ENCODE measurements at regions not wholly inside any gene's neighbourhood (a gene's known extent, or its start where the extent isn't known, plus 50 kb on each side); places are given as distances from the start of the nearest gene placed in this dataset.

DNA sequence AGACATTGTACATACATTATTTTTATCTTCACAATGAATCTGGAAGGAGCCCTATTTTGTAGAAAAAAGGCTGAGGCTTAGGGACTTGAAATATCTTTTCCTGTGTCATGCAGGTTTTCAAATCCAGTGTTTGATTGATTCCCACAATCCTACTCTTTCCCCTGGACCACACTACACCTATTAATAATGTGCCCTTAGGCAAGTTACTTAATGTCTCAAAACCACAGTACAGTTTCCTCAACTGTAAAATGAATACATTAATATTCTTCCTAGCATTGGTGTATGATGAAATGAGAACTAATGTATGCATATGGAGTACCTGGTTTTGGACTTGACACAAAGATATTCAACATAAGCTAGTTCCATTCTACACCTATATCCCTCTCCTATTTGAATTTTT lies 313.3 kb upstream of the SP8 start:
- TF ChIP-seq, protein P1, sequence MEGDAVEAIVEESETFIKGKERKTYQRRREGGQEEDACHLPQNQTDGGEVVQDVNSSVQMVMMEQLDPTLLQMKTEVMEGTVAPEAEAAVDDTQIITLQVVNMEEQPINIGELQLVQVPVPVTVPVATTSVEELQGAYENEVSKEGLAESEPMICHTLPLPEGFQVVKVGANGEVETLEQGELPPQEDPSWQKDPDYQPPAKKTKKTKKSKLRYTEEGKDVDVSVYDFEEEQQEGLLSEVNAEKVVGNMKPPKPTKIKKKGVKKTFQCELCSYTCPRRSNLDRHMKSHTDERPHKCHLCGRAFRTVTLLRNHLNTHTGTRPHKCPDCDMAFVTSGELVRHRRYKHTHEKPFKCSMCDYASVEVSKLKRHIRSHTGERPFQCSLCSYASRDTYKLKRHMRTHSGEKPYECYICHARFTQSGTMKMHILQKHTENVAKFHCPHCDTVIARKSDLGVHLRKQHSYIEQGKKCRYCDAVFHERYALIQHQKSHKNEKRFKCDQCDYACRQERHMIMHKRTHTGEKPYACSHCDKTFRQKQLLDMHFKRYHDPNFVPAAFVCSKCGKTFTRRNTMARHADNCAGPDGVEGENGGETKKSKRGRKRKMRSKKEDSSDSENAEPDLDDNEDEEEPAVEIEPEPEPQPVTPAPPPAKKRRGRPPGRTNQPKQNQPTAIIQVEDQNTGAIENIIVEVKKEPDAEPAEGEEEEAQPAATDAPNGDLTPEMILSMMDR (IDR thresholded peaks at IDR 0.05; ENCODE audit: partially characterized antibody, unreplicated experiment) = no peak
- H3K9me3 Mint-ChIP-seq (ENCODE audit: unreplicated experiment) = no peaks in the 10 kb centered on the region
- peaks cover 2% of the 10 kb centered on the region for H3K4me1 Mint-ChIP-seq (ENCODE audit: low read depth, unreplicated experiment)
- no peaks in the 10 kb centered on the region for H3K36me3 Mint-ChIP-seq (ENCODE audit: unreplicated experiment)
- H3K27ac Mint-ChIP-seq (ENCODE audit: unreplicated experiment) = no peak overlapping the region
- no peak for DNase-seq
- H3K4me3 Mint-ChIP-seq (ENCODE audit: unreplicated experiment) = no peak overlapping the region
- no peaks in the 10 kb centered on the region for H3K27me3 Mint-ChIP-seq (ENCODE audit: unreplicated experiment)

DNA sequence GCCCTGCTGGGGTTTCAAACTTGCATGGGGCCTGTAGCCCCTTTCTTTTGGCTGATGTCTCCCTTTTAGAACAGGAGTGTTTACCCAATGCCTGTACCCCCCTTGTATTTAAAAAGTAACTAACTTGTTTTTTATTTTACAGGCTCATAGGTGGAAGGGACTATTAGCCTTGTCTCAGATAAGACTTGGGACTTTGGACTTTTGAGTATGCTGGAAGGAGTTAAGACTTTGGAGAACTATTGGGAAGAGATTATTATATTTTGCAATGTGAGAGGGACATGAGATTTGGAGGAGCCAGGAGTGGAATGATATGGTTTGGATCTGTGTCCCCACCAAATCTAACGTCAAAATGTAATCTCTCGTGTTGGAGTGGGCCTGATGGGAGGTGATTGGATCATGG lies 314.9 kb upstream of the SP8 start:
- Mint-ChIP-seq H3K9me3 (ENCODE audit: unreplicated experiment) (no peaks in the 10 kb centered on the region), H3K27ac (ENCODE audit: unreplicated experiment) (no peak overlapping the region), H3K36me3 (ENCODE audit: unreplicated experiment) (no peaks in the 10 kb centered on the region), H3K4me3 (ENCODE audit: unreplicated experiment) (no peak overlapping the region), H3K4me1 (ENCODE audit: low read depth, unreplicated experiment) (no peaks in the 10 kb centered on the region), H3K27me3 (ENCODE audit: unreplicated experiment) (no peaks in the 10 kb centered on the region)
- no peak for DNase-seq
- TF ChIP-seq, protein P1 (IDR thresholded peaks at IDR 0.05; ENCODE audit: partially characterized antibody, unreplicated experiment) = no peak

DNA sequence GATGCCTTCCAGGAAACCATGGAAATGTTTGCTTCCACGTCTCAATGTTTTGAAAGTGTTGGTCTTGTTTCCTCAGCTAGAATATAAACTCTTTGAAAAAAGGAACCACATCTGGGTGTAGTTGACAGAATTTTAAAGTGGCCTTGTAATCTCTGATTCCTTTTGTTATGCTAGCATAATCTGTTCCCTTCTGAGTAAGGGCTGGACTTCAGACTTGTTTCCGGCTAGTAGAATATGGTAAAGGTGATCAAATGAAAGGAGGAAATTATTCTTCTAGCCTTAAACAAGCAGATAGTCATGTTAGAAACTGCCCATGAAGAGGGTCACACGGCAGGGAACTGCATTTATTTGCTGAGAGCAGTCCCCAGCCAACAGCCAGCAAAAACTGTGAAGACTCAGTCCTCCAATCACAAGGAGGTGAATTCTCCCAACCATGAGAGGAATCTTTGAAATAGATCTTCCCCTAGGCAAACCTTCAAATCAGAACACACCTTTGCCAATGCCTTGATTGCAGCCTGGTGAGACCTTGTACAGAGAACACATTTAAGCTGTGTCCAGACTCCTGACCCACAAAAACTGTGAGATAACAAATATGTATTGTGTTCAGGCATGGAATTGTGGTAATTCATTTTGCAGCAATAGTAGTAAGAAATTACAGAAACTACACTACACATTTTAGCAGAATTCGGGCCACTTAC lies 316.9 kb upstream of the SP8 start:
- DNase-seq = no peak
- no peak overlapping the region for H3K4me3 Mint-ChIP-seq (ENCODE audit: unreplicated experiment)
- H3K36me3 Mint-ChIP-seq (ENCODE audit: unreplicated experiment) = no peaks in the 10 kb centered on the region
- no peaks in the 10 kb centered on the region for H3K27me3 Mint-ChIP-seq (ENCODE audit: unreplicated experiment)
- no peaks in the 10 kb centered on the region for H3K9me3 Mint-ChIP-seq (ENCODE audit: unreplicated experiment)
- no peak overlapping the region for H3K27ac Mint-ChIP-seq (ENCODE audit: unreplicated experiment)
- TF ChIP-seq, protein P1 (IDR thresholded peaks at IDR 0.05; ENCODE audit: partially characterized antibody, unreplicated experiment) = no peak
- no peaks in the 10 kb centered on the region for H3K4me1 Mint-ChIP-seq (ENCODE audit: low read depth, unreplicated experiment)

DNA sequence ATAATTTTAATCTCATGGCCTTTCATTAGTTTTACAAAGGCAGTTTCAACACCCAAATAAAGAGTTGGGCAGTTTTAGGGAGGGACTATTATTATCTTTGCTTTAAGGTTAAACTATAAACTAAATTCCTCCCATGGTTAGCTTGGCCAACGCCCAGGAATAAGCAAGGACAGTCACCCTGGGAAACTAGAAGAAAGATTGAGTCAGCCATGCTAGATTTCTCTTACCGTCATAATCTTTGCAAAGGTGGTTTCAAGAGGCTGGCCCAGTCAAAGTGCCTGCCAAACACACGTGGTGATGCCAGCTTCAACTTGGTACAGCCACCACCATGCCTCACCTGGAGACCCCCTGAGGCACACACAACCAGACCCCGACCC lies 317.4 kb upstream of the SP8 start:
- Mint-ChIP-seq H3K36me3 (ENCODE audit: unreplicated experiment) (no peaks in the 10 kb centered on the region), H3K27me3 (ENCODE audit: unreplicated experiment) (no peaks in the 10 kb centered on the region)
- no peak for DNase-seq

DNA sequence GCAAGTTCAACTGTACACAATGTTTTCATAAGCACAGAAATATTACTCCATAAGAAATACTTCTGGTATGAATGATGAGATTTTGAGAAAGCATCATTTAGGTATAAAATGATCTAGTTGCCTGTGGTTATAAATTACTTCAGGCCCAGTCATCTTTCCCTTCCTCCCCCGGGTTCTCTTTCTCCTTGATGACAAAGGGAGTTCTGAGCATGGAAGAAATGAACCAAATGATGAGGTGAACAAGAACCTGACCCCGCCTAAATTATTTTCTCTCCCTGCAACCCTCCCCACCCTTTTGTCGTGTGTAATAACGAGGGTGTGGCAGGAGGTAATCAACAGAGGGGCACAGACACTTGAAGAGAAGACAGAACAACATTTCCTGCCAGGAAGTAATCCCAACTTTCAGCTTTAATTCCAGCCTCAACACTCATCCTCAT lies 319.6 kb upstream of the SP8 start:
- no peak overlapping the region for H3K27ac Mint-ChIP-seq (ENCODE audit: unreplicated experiment)
- H3K4me3 Mint-ChIP-seq (ENCODE audit: unreplicated experiment) = no peak overlapping the region
- no peaks in the 10 kb centered on the region for H3K36me3 Mint-ChIP-seq (ENCODE audit: unreplicated experiment)
- no peaks in the 10 kb centered on the region for H3K4me1 Mint-ChIP-seq (ENCODE audit: low read depth, unreplicated experiment)
- DNase-seq = no peak
- TF ChIP-seq, protein P1 (IDR thresholded peaks at IDR 0.05; ENCODE audit: partially characterized antibody, unreplicated experiment) = no peak
- H3K27me3 Mint-ChIP-seq (ENCODE audit: unreplicated experiment) = no peaks in the 10 kb centered on the region
- H3K9me3 Mint-ChIP-seq (ENCODE audit: unreplicated experiment) = no peaks in the 10 kb centered on the region

More for the DNA sequence above, 317.4 kb upstream of the SP8 start:
- Mint-ChIP-seq H3K4me1 (ENCODE audit: low read depth, unreplicated experiment) (no peaks in the 10 kb centered on the region), H3K27ac (ENCODE audit: unreplicated experiment) (no peak overlapping the region), H3K4me3 (ENCODE audit: unreplicated experiment) (no peak overlapping the region), H3K9me3 (ENCODE audit: unreplicated experiment) (no peaks in the 10 kb centered on the region)
- TF ChIP-seq, protein P1 (IDR thresholded peaks at IDR 0.05; ENCODE audit: partially characterized antibody, unreplicated experiment) = no peak
